ENCODE measurements at regions not wholly inside any gene's neighbourhood (a gene's known extent, or its start where the extent isn't known, plus 50 kb on each side); places are given as distances from the start of the nearest gene placed in this dataset.

DNA sequence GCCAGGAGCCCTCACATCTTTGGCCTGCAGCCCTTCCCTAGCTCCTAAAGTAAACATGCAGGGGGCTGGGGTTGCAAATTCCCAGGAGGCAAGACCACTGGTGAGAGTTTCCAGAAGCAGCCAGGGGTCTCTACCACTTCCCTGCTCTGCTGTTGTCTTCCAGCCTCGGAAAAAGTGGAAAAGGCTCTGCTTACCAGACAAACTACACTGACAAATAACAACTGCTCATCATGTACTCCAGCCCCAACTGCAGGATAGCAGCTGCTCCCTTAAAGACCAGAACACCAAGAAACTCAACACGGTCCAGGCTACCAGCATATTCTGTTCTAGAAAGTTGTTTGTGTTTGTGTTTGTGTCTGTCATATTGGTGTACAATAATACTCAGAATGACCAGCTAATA, 187.5 kb upstream of the MARCKS start:
- Histone ChIP-seq H3K4me1 (ENCODE audit: control insufficient read depth, insufficient read depth, low read length) (peaks cover 9% of the 10 kb centered on the region; the same call in 1 of the 2 replicates), H3K9me3 (ENCODE audit: control insufficient read depth, insufficient read depth, low read depth, low read length) (no peaks in the 10 kb centered on the region), H3K4me3 (ENCODE audit: low read depth in 2 of 2, low read length in 2 of 2) (no peak overlapping the region), H3K27me3 (ENCODE audit: control insufficient read depth, insufficient read depth, low read length) (no peaks in the 10 kb centered on the region), H3K27ac (ENCODE audit: low read length) (no peak overlapping the region), H3K36me3 (ENCODE audit: control insufficient read depth, insufficient read depth, low read length) (no peaks in the 10 kb centered on the region)
- ATAC-seq = no peak
- no peak for TF ChIP-seq TCF7L2 (IDR thresholded peaks at IDR 0.05; ENCODE audit: low read depth, low read length)
- no peak for TF ChIP-seq SIN3A (IDR thresholded peaks at IDR 0.05; ENCODE audit: borderline replicate concordance, insufficient read depth, low read depth, low read length)
- TF ChIP-seq POLR2AphosphoS5 (IDR thresholded peaks at IDR 0.05; ENCODE audit: low read depth, low read length) = no peak
- TF ChIP-seq CTCF (IDR thresholded peaks at IDR 0.05) = no peak
- TF ChIP-seq REST (IDR thresholded peaks at IDR 0.05; ENCODE audit: insufficient read depth in 1 of 2, low read depth in 2 of 2, low read length in 1 of 2) = no peak
- DNase-seq (ENCODE audit: low read depth, low spot score) = no peak
- intact Hi-C loops (cut with micrococcal nuclease; ENCODE audit: unreplicated experiment) = no loop called here
- ChIA-PET POLR2A (no interaction called here), CTCF (no interaction called here)
- BruUV-seq (replicated peaks) = no TSS peak
- in situ Hi-C loops (cut with HindIII; ENCODE audit: low pct_unique_long_range_greater_than_20kb, low sequenced_read_pairs) = no loop called here

DNA sequence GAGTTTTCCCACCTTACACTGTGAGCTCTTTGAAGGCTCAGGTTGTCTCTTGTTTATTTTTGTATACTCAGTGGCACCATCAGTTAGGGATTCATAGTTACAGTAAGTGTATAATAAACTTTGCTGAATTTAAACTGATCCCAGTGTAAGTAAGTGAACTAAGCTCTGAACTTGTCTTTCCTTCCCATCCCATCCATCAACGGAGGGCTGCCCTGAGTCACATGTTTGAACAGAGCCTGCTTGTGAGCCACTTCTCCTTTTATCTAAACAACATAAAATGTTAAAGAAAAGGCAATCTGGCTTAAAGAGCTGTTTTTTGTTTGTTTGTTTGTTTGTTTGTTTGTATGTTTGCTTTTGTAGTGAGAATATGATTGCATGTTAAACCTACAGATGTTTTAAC, 185.7 kb upstream of the MARCKS start:
- Histone ChIP-seq H3K9me3 (ENCODE audit: control insufficient read depth, insufficient read depth, low read depth, low read length) (no peaks in the 10 kb centered on the region), H3K36me3 (ENCODE audit: control insufficient read depth, insufficient read depth, low read length) (no peaks in the 10 kb centered on the region), H3K4me1 (ENCODE audit: control insufficient read depth, insufficient read depth, low read length) (peaks cover 9% of the 10 kb centered on the region; the same call in 1 of the 2 replicates), H3K27me3 (ENCODE audit: control insufficient read depth, insufficient read depth, low read length) (no peaks in the 10 kb centered on the region), H3K27ac (ENCODE audit: low read length) (no peak overlapping the region), H3K4me3 (ENCODE audit: low read depth in 2 of 2, low read length in 2 of 2) (no peak overlapping the region)
- no peak for DNase-seq (ENCODE audit: low read depth, low spot score)
- CTCF ChIA-PET = no interaction called here
- POLR2A ChIA-PET = no interaction called here
- TF ChIP-seq CTCF (IDR thresholded peaks at IDR 0.05) (no peak), POLR2AphosphoS5 (IDR thresholded peaks at IDR 0.05; ENCODE audit: low read depth, low read length) (no peak), SIN3A (IDR thresholded peaks at IDR 0.05; ENCODE audit: borderline replicate concordance, insufficient read depth, low read depth, low read length) (no peak), TCF7L2 (IDR thresholded peaks at IDR 0.05; ENCODE audit: low read depth, low read length) (no peak), REST (IDR thresholded peaks at IDR 0.05; ENCODE audit: insufficient read depth in 1 of 2, low read depth in 2 of 2, low read length in 1 of 2) (no peak)
- intact Hi-C loops (cut with micrococcal nuclease; ENCODE audit: unreplicated experiment) = no loop called here
- no TSS peak for BruUV-seq (replicated peaks)
- in situ Hi-C loops (cut with HindIII; ENCODE audit: low pct_unique_long_range_greater_than_20kb, low sequenced_read_pairs) = no loop called here
- ATAC-seq = no peak
